ENCODE measurements at regions not wholly inside any gene's neighbourhood (a gene's known extent, or its start where the extent isn't known, plus 50 kb on each side); places are given as distances from the start of the nearest gene placed in this dataset.

- Histone ChIP-seq H3K4me3 (no peak overlapping the region), H3K9ac (ENCODE audit: control insufficient read depth, insufficient read depth, low read length) (no peak overlapping the region), H3K27me3 (replicated peaks in 1 of 2; ENCODE audit: control insufficient read depth in 2 of 2, insufficient read depth in 2 of 2, low read length in 1 of 2) (peaks cover 2 to 9% of the 10 kb centered on the region in 2 experiments), H3K9me3 (replicated peaks; ENCODE audit: control insufficient read depth, insufficient read depth, low read length) (no peaks in the 10 kb centered on the region; the same call in 2 of the 3 replicates), H3K79me2 (ENCODE audit: control insufficient read depth, insufficient read depth, low read length) (no peaks in the 10 kb centered on the region), H2AFZ (ENCODE audit: control insufficient read depth, low read depth, low read length) (no peak overlapping the region), H3K27ac (ENCODE audit: control insufficient read depth, insufficient read depth) (no peak overlapping the region), H3K4me2 (ENCODE audit: control insufficient read depth, insufficient read depth) (0 out of 2 replicates have a peak overlapping the region, but pooled peaks have one; percentile 30), H3K4me1 (ENCODE audit: control insufficient read depth, insufficient read depth, low read length) (peaks cover 4% of the 10 kb centered on the region), H3K36me3 (ENCODE audit: control insufficient read depth in 2 of 2, insufficient read depth in 2 of 2, low read length in 1 of 2) (no peaks in the 10 kb centered on the region), H4K20me1 (ENCODE audit: control insufficient read depth, insufficient read depth) (no peaks in the 10 kb centered on the region)
- TF ChIP-seq HDAC6 (IDR thresholded peaks at IDR 0.05; ENCODE audit: unreplicated experiment): no peak
- no peak for TF ChIP-seq PRDM15 (CRISPR knock-in tag; IDR thresholded peaks at IDR 0.05)
- no peak for TF ChIP-seq MAX (IDR thresholded peaks at IDR 0.05; ENCODE audit: low read depth, low read length)
- TF ChIP-seq ZBTB33 (IDR thresholded peaks at IDR 0.05): no peak
- TF ChIP-seq IKZF2 (IDR thresholded peaks at IDR 0.05): no peak
- no peak for TF ChIP-seq SREBF1 (IDR thresholded peaks at IDR 0.05; ENCODE audit: low read length)
- no peak for TF ChIP-seq POU2F2 (IDR thresholded peaks at IDR 0.05; ENCODE audit: borderline replicate concordance, low read depth, low read length)
- no peak for TF ChIP-seq CHD1 (IDR thresholded peaks at IDR 0.05; ENCODE audit: low read depth, low read length)
- no peak for TF ChIP-seq IRF4 (IDR thresholded peaks at IDR 0.05; ENCODE audit: low read depth, low read length)
- SMC1A ChIA-PET (ENCODE audit: uncharacterized antibody, unreplicated experiment): interaction anchor here (0.9 to 1.0 kb wide), 2 partner anchors 16 to 102 kb away, joined by 3 read pairs; no protein-coding TSS in a partner anchor
- RAD21 ChIA-PET (ENCODE audit: unreplicated experiment): interaction anchor here (1.0 to 1.4 kb wide), 2 partner anchors 135 to 218 kb away, joined by 3 read pairs; no protein-coding TSS in a partner anchor
- no TSS peak for BruUV-seq (replicated peaks)
- POLR2A ChIA-PET: no interaction called here
- DNase-seq (ENCODE audit: low read depth, low spot score) (no peak), ATAC-seq (0 out of 3 replicates have a peak, but pooled peaks have one; percentile 7), FAIRE-seq (no peak)
- intact Hi-C loops (cut with micrococcal nuclease; ENCODE audit: unreplicated experiment): no loop called here
- CTCF ChIA-PET: no interaction called here
- 1% methylated on average over 11 of the region's 11 CpGs for WGBS (ENCODE audit: insufficient coverage, insufficient replicate concordance, low lambda C conversion rate, missing lambda C conversion rate)
- in situ Hi-C loops (cut with MboI): no loop called here
These were observed 179.3 kb downstream of the ETS2 start for GRCh38 chr21:38984982-38985567.

All from GM12878 (cell line).